Astrocyte (in vitro differentiated cells and primary cell): ENCODE measurements at regions not wholly inside any gene's neighbourhood (a gene's known extent, or its start where the extent isn't known, plus 50 kb on each side); places are given as distances from the start of the nearest gene placed in this dataset.

Source experiments
- DNase-seq: peaks from one replicate; pipeline ENCODE4 v3.0.0-alpha.2; 2010; ENCODE audit warnings: low read depth
- FAIRE-seq: peaks from 2 replicates; lab custom pipeline; 2011; peaks lifted over from hg19 to GRCh38; lab: Jason Lieb, UNC
- H2AFZ ChIP-seq: 2 replicates; pipeline ENCODE4 v1.6.0; 2012; ENCODE audit warnings: low read depth, low read length, inconsistent platforms
- H3K27ac ChIP-seq: 2 replicates; pipeline ENCODE4 v1.5.1; 2011; ENCODE audit warnings: low read depth, low read length, inconsistent platforms
- H3K27me3 ChIP-seq: 2 replicates; pipeline ENCODE4 v1.6.0; 2011; ENCODE audit warnings: low read length, inconsistent platforms; ENCODE audit not compliant: insufficient read depth
- H3K36me3 ChIP-seq: 2 replicates; pipeline ENCODE4 v1.5.1; 2011; ENCODE audit warnings: low read length, inconsistent platforms; ENCODE audit not compliant: insufficient read depth
- H3K4me1 ChIP-seq: 2 replicates; pipeline ENCODE4 v1.5.1; 2011; ENCODE audit warnings: low read length, inconsistent platforms; ENCODE audit not compliant: insufficient read depth
- H3K4me2 ChIP-seq: 2 replicates; pipeline ENCODE4 v1.6.0; 2012; ENCODE audit warnings: low read length, inconsistent platforms
- H3K4me3 ChIP-seq: 2 replicates; pipeline ENCODE4 v1.5.1; 2011; ENCODE audit warnings: low read depth, mild to moderate bottlenecking, low read length, inconsistent platforms; ENCODE audit not compliant: insufficient read depth
- H3K79me2 ChIP-seq: 2 replicates; pipeline ENCODE4 v1.6.0; 2012; ENCODE audit warnings: mild to moderate bottlenecking, low read length, inconsistent platforms; ENCODE audit not compliant: insufficient read depth
- H3K9ac ChIP-seq: 2 replicates; pipeline ENCODE4 v1.6.0; 2012; ENCODE audit warnings: mild to moderate bottlenecking, low read length, inconsistent platforms
- H3K9me3 ChIP-seq: 2 replicates; pipeline ENCODE4 v1.5.1; 2012; ENCODE audit warnings: low read depth, mild to moderate bottlenecking, low read length, inconsistent platforms; ENCODE audit not compliant: insufficient read depth
- H4K20me1 ChIP-seq: 2 replicates; pipeline ENCODE4 v1.6.0; 2012; ENCODE audit warnings: low read length, inconsistent platforms; ENCODE audit not compliant: insufficient read depth
- H3K27ac Mint-ChIP-seq: one replicate; pipeline ENCODE4 v1.8.0; 2021; ENCODE audit warnings: mild to moderate bottlenecking, mixed read lengths; ENCODE audit not compliant: unreplicated experiment
- H3K27me3 Mint-ChIP-seq: one replicate; pipeline ENCODE4 v1.8.0; 2021; ENCODE audit warnings: low read depth, mixed read lengths; ENCODE audit not compliant: unreplicated experiment
- H3K36me3 Mint-ChIP-seq: one replicate; pipeline ENCODE4 v1.8.0; 2021; ENCODE audit warnings: low read depth, mixed read lengths; ENCODE audit not compliant: unreplicated experiment
- H3K4me1 Mint-ChIP-seq: one replicate; pipeline ENCODE4 v1.8.0; 2021; ENCODE audit warnings: low read depth, mixed read lengths; ENCODE audit not compliant: unreplicated experiment
- H3K4me3 Mint-ChIP-seq: one replicate; pipeline ENCODE4 v1.8.0; 2021; ENCODE audit warnings: mild to moderate bottlenecking, moderate library complexity, mixed read lengths; ENCODE audit not compliant: unreplicated experiment
- H3K9me3 Mint-ChIP-seq: one replicate; pipeline ENCODE4 v1.8.0; 2021; ENCODE audit warnings: mild to moderate bottlenecking, mixed read lengths; ENCODE audit not compliant: unreplicated experiment
- EZH2 ChIP-seq: IDR thresholded peaks from 2 replicates; pipeline ENCODE4 v1.6.1; 2012; ENCODE audit warnings: mild to moderate bottlenecking, low read length, inconsistent platforms; ENCODE audit not compliant: insufficient read depth
- TF ChIP-seq, protein P1 (sequence below): IDR thresholded peaks from 2 replicates; pipeline ENCODE4 v1.5.1; 2011; ENCODE audit warnings: low read depth, mild to moderate bottlenecking, inconsistent platforms, low read length, moderate library complexity; ENCODE audit not compliant: insufficient read depth

- Mint-ChIP-seq H3K27ac (no peak overlapping the region), H3K4me1 (peaks cover 11% of the 10 kb centered on the region)
- no peak for FAIRE-seq
Observed at GRCh38 chr7:36045326-36045725, 107.7 kb upstream of the EEPD1 start.

DNA sequence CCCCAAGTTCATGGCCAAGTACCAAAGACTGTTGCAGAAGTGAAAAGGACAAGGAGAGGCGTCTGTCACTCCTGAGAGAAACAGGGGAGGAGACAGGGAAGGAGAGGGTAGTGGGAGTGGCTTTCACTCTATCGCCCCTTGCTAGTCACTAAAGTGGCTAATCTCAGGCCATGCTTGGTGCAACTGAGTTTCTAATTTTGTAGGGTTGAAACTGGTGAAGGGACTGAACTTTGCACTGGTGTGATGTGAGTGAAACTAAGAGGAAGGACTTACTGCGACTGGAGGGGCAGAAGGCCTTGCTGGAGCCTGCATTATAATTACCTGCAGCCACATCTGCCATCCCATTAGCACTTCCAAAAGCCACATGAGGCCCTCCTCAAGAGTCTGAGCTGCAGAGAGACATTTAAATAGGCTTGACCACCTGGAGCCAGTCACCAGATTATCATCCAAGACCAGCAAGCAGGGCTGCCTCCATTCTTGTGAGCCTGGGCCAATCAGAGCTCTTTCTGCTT lies 107.2 kb upstream of the EEPD1 start:
- peaks cover 8% of the 10 kb centered on the region for H3K4me1 Mint-ChIP-seq
- Histone ChIP-seq H3K4me2 (no peak overlapping the region), H3K79me2 (no peaks in the 10 kb centered on the region), H3K9ac (no peak overlapping the region), H2AFZ (no peak overlapping the region), H3K36me3 (no peaks in the 10 kb centered on the region), H4K20me1 (no peaks in the 10 kb centered on the region), H3K27me3 (no peaks in the 10 kb centered on the region), H3K4me1 (peaks cover 14% of the 10 kb centered on the region), H3K4me3 (no peak overlapping the region), H3K9me3 (no peaks in the 10 kb centered on the region), H3K27ac (no peak overlapping the region)
- H3K27me3 Mint-ChIP-seq = peaks cover 6% of the 10 kb centered on the region
- H3K4me3 Mint-ChIP-seq = no peak overlapping the region
- no peak overlapping the region for H3K27ac Mint-ChIP-seq
- H3K36me3 Mint-ChIP-seq = no peaks in the 10 kb centered on the region
- no peak for FAIRE-seq
- H3K9me3 Mint-ChIP-seq = peaks cover 4% of the 10 kb centered on the region
- TF ChIP-seq, protein P1, sequence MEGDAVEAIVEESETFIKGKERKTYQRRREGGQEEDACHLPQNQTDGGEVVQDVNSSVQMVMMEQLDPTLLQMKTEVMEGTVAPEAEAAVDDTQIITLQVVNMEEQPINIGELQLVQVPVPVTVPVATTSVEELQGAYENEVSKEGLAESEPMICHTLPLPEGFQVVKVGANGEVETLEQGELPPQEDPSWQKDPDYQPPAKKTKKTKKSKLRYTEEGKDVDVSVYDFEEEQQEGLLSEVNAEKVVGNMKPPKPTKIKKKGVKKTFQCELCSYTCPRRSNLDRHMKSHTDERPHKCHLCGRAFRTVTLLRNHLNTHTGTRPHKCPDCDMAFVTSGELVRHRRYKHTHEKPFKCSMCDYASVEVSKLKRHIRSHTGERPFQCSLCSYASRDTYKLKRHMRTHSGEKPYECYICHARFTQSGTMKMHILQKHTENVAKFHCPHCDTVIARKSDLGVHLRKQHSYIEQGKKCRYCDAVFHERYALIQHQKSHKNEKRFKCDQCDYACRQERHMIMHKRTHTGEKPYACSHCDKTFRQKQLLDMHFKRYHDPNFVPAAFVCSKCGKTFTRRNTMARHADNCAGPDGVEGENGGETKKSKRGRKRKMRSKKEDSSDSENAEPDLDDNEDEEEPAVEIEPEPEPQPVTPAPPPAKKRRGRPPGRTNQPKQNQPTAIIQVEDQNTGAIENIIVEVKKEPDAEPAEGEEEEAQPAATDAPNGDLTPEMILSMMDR = no peak
- TF ChIP-seq EZH2 = no peak
- no peak for DNase-seq

More at GRCh38 chr7:36045326-36045725, 107.7 kb upstream of the EEPD1 start:
- H3K9me3 ChIP-seq = no peaks in the 10 kb centered on the region
- H3K79me2 ChIP-seq = no peaks in the 10 kb centered on the region
- H3K9me3 Mint-ChIP-seq = peaks cover 4% of the 10 kb centered on the region
- H3K4me1 ChIP-seq = peaks cover 14% of the 10 kb centered on the region
- peaks cover 6% of the 10 kb centered on the region for H3K27me3 Mint-ChIP-seq
- no peak overlapping the region for H3K4me3 ChIP-seq
- no peak overlapping the region for H3K4me3 Mint-ChIP-seq
- TF ChIP-seq, protein P1 = no peak
- TF ChIP-seq EZH2 = no peak
- H3K4me2 ChIP-seq = no peak overlapping the region
- H3K27ac ChIP-seq = no peak overlapping the region
- H3K36me3 Mint-ChIP-seq = no peaks in the 10 kb centered on the region
- H4K20me1 ChIP-seq = no peaks in the 10 kb centered on the region
- H3K27me3 ChIP-seq = no peaks in the 10 kb centered on the region
- DNase-seq = no peak
- no peaks in the 10 kb centered on the region for H3K36me3 ChIP-seq
- no peak overlapping the region for H2AFZ ChIP-seq
- H3K9ac ChIP-seq = no peak overlapping the region

DNA sequence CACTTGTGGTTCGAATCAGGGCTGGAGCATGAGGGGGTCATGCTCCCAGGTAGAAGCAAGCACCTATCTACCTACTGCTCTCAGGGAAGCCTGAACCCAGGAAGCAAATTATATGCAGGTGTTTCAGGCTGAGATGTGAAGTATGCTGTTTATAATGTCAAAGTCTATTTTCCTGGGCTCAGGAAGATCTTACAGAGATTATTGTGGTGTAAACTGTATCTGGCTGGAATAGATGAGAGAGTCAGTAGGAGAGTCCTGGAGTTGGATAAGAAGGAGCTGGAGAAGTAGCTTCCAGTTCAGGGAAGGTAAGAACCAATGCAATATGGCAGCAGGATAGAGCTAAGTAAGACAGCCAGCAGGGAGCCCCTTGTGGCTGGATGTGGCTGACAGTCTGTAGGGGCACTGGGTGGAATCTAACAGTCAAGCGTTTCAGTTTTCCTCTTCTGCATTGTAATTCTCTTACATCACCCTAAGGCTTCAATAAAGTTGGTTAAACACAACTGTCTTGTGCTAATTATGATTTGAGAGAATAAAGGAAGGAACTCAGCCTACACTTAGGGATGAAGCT lies 105.9 kb upstream of the EEPD1 start:
- Histone ChIP-seq H3K27me3 (no peaks in the 10 kb centered on the region), H3K4me3 (no peak overlapping the region), H2AFZ (no peak overlapping the region), H3K9me3 (no peaks in the 10 kb centered on the region), H3K36me3 (no peaks in the 10 kb centered on the region), H4K20me1 (no peaks in the 10 kb centered on the region), H3K4me2 (no peak overlapping the region), H3K4me1 (peaks cover 14% of the 10 kb centered on the region), H3K27ac (no peak overlapping the region), H3K9ac (no peak overlapping the region), H3K79me2 (no peaks in the 10 kb centered on the region)
- Mint-ChIP-seq H3K9me3 (peaks cover 4% of the 10 kb centered on the region), H3K4me3 (no peak overlapping the region), H3K27me3 (peaks cover 2% of the 10 kb centered on the region), H3K27ac (no peak overlapping the region), H3K36me3 (no peaks in the 10 kb centered on the region), H3K4me1 (peaks cover 9% of the 10 kb centered on the region)
- no peak for TF ChIP-seq EZH2
- TF ChIP-seq, protein P1 = no peak
- FAIRE-seq = no peak
- DNase-seq = no peak
